ENCODE measurements at regions not wholly inside any gene's neighbourhood (a gene's known extent, or its start where the extent isn't known, plus 50 kb on each side); places are given as distances from the start of the nearest gene placed in this dataset.

GRCh38 chr2:7706791-7707190 is 789.6 kb downstream of the RNF144A start:
- TF ChIP-seq, protein P1, sequence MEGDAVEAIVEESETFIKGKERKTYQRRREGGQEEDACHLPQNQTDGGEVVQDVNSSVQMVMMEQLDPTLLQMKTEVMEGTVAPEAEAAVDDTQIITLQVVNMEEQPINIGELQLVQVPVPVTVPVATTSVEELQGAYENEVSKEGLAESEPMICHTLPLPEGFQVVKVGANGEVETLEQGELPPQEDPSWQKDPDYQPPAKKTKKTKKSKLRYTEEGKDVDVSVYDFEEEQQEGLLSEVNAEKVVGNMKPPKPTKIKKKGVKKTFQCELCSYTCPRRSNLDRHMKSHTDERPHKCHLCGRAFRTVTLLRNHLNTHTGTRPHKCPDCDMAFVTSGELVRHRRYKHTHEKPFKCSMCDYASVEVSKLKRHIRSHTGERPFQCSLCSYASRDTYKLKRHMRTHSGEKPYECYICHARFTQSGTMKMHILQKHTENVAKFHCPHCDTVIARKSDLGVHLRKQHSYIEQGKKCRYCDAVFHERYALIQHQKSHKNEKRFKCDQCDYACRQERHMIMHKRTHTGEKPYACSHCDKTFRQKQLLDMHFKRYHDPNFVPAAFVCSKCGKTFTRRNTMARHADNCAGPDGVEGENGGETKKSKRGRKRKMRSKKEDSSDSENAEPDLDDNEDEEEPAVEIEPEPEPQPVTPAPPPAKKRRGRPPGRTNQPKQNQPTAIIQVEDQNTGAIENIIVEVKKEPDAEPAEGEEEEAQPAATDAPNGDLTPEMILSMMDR (IDR thresholded peaks at IDR 0.05): no peak
- TF ChIP-seq POLR2A (IDR thresholded peaks at IDR 0.05; ENCODE audit: low read length): no peak
- TF ChIP-seq, protein P2, sequence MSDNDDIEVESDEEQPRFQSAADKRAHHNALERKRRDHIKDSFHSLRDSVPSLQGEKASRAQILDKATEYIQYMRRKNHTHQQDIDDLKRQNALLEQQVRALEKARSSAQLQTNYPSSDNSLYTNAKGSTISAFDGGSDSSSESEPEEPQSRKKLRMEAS (IDR thresholded peaks at IDR 0.05): no peak
- TF ChIP-seq RCOR1 (IDR thresholded peaks at IDR 0.05; ENCODE audit: low read depth, low read length): no peak
- TF ChIP-seq, protein P3, sequence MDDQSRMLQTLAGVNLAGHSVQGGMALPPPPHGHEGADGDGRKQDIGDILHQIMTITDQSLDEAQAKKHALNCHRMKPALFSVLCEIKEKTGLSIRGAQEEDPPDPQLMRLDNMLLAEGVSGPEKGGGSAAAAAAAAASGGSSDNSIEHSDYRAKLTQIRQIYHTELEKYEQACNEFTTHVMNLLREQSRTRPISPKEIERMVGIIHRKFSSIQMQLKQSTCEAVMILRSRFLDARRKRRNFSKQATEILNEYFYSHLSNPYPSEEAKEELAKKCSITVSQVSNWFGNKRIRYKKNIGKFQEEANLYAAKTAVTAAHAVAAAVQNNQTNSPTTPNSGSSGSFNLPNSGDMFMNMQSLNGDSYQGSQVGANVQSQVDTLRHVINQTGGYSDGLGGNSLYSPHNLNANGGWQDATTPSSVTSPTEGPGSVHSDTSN (IDR thresholded peaks at IDR 0.05): no peak
- TF ChIP-seq NR3C1 (IDR thresholded peaks at IDR 0.05): no peak
